ENCODE measurements at regions not wholly inside any gene's neighbourhood (a gene's known extent, or its start where the extent isn't known, plus 50 kb on each side); places are given as distances from the start of the nearest gene placed in this dataset.

GRCh38 chr20:57840504-57841296 is 130.9 kb upstream of the PMEPA1 start:
- CTCF ChIA-PET: interaction anchor here (0.6 kb wide), 1 partner anchor 810 kb away, joined by 3 read pairs; the partner anchor contains the start of gene STX16
- intact Hi-C loops (cut with micrococcal nuclease; ENCODE audit: unreplicated experiment): no loop called here
- BruUV-seq (replicated peaks): no TSS peak
- FAIRE-seq: no peak
- no peaks in the 10 kb centered on the region for H3K79me2 ChIP-seq (ENCODE audit: control insufficient read depth, insufficient read depth, low read length)
- POLR2A ChIA-PET: no interaction called here
- no peak overlapping the region for H3K4me3 ChIP-seq
- no peaks in the 10 kb centered on the region for H3K36me3 ChIP-seq (ENCODE audit: control insufficient read depth in 2 of 2, insufficient read depth in 2 of 2, low read length in 1 of 2)
- no peaks in the 10 kb centered on the region for H3K4me1 ChIP-seq (ENCODE audit: control insufficient read depth, insufficient read depth, low read length)
- peaks cover 0 to 8% of the 10 kb centered on the region in 2 experiments; a peak in 2 of 4 replicates for H3K27me3 ChIP-seq (replicated peaks in 1 of 2; ENCODE audit: control insufficient read depth in 2 of 2, insufficient read depth in 2 of 2, low read length in 1 of 2)
- TF ChIP-seq PRDM15 (CRISPR knock-in tag; IDR thresholded peaks at IDR 0.05) (no peak), TAF1 (IDR thresholded peaks at IDR 0.05; ENCODE audit: borderline replicate concordance, low read depth, low read length) (no peak), MAX (IDR thresholded peaks at IDR 0.05; ENCODE audit: low read depth, low read length) (no peak), POLR2AphosphoS2 (IDR thresholded peaks at IDR 0.05; ENCODE audit: low read depth, low read length) (no peak), SP1 (IDR thresholded peaks at IDR 0.05; ENCODE audit: low read depth, low read length) (no peak), BCLAF1 (IDR thresholded peaks at IDR 0.05) (no peak), CREM (IDR thresholded peaks at IDR 0.05; ENCODE audit: low read depth) (no peak), BCL3 (IDR thresholded peaks at IDR 0.05; ENCODE audit: borderline replicate concordance, insufficient read depth, low read depth, low read length, poor library complexity, severe bottlenecking) (no peak), TCF7 (IDR thresholded peaks at IDR 0.05; ENCODE audit: borderline replicate concordance) (no peak), CEBPB (IDR thresholded peaks at IDR 0.05; ENCODE audit: borderline replicate concordance in 1 of 2, low read depth in 2 of 2, low read length in 2 of 2) (no peak)
- TF ChIP-seq, protein P1, sequence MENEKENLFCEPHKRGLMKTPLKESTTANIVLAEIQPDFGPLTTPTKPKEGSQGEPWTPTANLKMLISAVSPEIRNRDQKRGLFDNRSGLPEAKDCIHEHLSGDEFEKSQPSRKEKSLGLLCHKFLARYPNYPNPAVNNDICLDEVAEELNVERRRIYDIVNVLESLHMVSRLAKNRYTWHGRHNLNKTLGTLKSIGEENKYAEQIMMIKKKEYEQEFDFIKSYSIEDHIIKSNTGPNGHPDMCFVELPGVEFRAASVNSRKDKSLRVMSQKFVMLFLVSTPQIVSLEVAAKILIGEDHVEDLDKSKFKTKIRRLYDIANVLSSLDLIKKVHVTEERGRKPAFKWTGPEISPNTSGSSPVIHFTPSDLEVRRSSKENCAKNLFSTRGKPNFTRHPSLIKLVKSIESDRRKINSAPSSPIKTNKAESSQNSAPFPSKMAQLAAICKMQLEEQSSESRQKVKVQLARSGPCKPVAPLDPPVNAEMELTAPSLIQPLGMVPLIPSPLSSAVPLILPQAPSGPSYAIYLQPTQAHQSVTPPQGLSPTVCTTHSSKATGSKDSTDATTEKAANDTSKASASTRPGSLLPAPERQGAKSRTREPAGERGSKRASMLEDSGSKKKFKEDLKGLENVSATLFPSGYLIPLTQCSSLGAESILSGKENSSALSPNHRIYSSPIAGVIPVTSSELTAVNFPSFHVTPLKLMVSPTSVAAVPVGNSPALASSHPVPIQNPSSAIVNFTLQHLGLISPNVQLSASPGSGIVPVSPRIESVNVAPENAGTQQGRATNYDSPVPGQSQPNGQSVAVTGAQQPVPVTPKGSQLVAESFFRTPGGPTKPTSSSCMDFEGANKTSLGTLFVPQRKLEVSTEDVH (IDR thresholded peaks at IDR 0.05; ENCODE audit: low read depth, partially characterized antibody): no peak
- no peak for DNase-seq (ENCODE audit: low read depth, low spot score)
- H3K9me3 ChIP-seq (replicated peaks; ENCODE audit: control insufficient read depth, insufficient read depth, low read length): no peaks in the 10 kb centered on the region
- H3K4me2 ChIP-seq (ENCODE audit: control insufficient read depth, insufficient read depth): no peak overlapping the region
- in situ Hi-C loops (cut with MboI): no loop called here
- RAD21 ChIA-PET (ENCODE audit: unreplicated experiment): no interaction called here
- H3K27ac ChIP-seq (ENCODE audit: control insufficient read depth, insufficient read depth): no peak overlapping the region
- no peak overlapping the region for H2AFZ ChIP-seq (ENCODE audit: control insufficient read depth, low read depth, low read length)
- 24% methylated on average over 19 of the region's 19 CpGs for WGBS (ENCODE audit: insufficient coverage, insufficient replicate concordance, low lambda C conversion rate, missing lambda C conversion rate)
- no peak for ATAC-seq
- SMC1A ChIA-PET (ENCODE audit: uncharacterized antibody, unreplicated experiment): no interaction called here
- no peak overlapping the region for H3K9ac ChIP-seq (ENCODE audit: control insufficient read depth, insufficient read depth, low read length)
- no peaks in the 10 kb centered on the region; the same call in 1 of the 2 replicates for H4K20me1 ChIP-seq (ENCODE audit: control insufficient read depth, insufficient read depth)

Data from GM12878 (cell line).